ENCODE measurements at regions not wholly inside any gene's neighbourhood (a gene's known extent, or its start where the extent isn't known, plus 50 kb on each side); places are given as distances from the start of the nearest gene placed in this dataset.

DNA sequence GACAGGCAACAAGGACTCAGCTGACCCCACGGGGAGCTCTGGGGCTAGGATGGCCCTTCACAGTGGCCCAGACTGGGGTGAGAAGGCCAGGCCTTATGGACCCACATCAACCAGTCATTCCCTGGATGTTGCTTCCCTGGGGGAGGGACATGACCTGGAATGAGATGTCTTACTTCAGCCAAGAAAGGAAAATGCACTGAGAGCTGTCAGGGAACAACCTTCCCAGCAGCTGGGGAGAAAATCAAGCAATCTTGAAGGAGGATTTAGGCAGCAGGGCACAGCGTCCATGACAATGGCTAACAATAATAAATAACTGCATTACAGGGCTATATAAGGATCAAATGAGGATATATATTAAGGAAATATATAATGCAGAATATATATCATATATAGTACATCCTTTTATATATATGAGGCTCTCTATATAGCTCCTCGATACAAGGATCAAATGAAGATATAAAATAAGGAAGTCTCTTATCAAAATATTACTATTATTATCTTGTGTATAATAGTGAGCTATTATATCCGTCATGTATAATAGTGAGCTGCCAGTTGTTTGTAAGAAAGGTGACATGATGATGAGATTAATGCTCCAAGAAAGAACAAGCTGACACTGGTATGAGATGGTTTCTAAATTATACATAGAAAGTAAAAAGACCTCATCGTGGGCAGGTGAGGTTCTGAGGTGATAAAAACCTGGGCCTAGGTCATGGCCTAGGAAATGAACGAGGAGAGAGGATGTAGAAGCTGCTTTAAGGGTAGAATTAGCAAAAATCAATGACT, 117.8 kb upstream of the LIPC start:
- TF ChIP-seq, protein P1, sequence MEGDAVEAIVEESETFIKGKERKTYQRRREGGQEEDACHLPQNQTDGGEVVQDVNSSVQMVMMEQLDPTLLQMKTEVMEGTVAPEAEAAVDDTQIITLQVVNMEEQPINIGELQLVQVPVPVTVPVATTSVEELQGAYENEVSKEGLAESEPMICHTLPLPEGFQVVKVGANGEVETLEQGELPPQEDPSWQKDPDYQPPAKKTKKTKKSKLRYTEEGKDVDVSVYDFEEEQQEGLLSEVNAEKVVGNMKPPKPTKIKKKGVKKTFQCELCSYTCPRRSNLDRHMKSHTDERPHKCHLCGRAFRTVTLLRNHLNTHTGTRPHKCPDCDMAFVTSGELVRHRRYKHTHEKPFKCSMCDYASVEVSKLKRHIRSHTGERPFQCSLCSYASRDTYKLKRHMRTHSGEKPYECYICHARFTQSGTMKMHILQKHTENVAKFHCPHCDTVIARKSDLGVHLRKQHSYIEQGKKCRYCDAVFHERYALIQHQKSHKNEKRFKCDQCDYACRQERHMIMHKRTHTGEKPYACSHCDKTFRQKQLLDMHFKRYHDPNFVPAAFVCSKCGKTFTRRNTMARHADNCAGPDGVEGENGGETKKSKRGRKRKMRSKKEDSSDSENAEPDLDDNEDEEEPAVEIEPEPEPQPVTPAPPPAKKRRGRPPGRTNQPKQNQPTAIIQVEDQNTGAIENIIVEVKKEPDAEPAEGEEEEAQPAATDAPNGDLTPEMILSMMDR (IDR thresholded peaks at IDR 0.05), result no peak
- TF ChIP-seq POLR2A (IDR thresholded peaks at IDR 0.05), result no peak
